ENCODE measurements at regions not wholly inside any gene's neighbourhood (a gene's known extent, or its start where the extent isn't known, plus 50 kb on each side); places are given as distances from the start of the nearest gene placed in this dataset.

- intact Hi-C loops (cut with DNase I) = no loop called here
- no peak for ATAC-seq
- Histone ChIP-seq H3K27ac (no peak overlapping the region), H3K9me3 (no peaks in the 10 kb centered on the region), H3K27me3 (no peaks in the 10 kb centered on the region), H3K4me1 (no peaks in the 10 kb centered on the region), H3K36me3 (no peaks in the 10 kb centered on the region), H3K4me3 (no peak overlapping the region)
- no peak for TF ChIP-seq CTCF (IDR thresholded peaks at IDR 0.05)
- no peak for DNase-seq
Observed at GRCh38 chr9:74304598-74304997, 192.5 kb upstream of the RORB start.

GRCh38 chr9:74309654-74310053 lies 187.5 kb upstream of the RORB start:
- intact Hi-C loops (cut with DNase I) = no loop called here
- DNase-seq = no peak
- no peaks in the 10 kb centered on the region for H3K9me3 ChIP-seq
- no peaks in the 10 kb centered on the region for H3K27me3 ChIP-seq
- no peak overlapping the region for H3K27ac ChIP-seq
- no peak for TF ChIP-seq CTCF (IDR thresholded peaks at IDR 0.05)
- no peak overlapping the region for H3K4me3 ChIP-seq
- no peaks in the 10 kb centered on the region for H3K36me3 ChIP-seq
- no peaks in the 10 kb centered on the region for H3K4me1 ChIP-seq
- no peak for ATAC-seq

GRCh38 chr9:74317235-74317634 lies 179.9 kb upstream of the RORB start:
- DNase-seq (no peak), ATAC-seq (no peak)
- H3K9me3 ChIP-seq = no peaks in the 10 kb centered on the region
- no peaks in the 10 kb centered on the region for H3K27me3 ChIP-seq
- intact Hi-C loops (cut with DNase I) = no loop called here
- TF ChIP-seq CTCF (IDR thresholded peaks at IDR 0.05) = no peak
- no peak overlapping the region for H3K27ac ChIP-seq
- no peaks in the 10 kb centered on the region for H3K36me3 ChIP-seq
- no peaks in the 10 kb centered on the region for H3K4me1 ChIP-seq
- H3K4me3 ChIP-seq = no peak overlapping the region

- no peak overlapping the region for H3K4me3 ChIP-seq
Observed at GRCh38 chr9:74321396-74321795, 175.7 kb upstream of the RORB start.

GRCh38 chr9:74322661-74323314 lies 174.3 kb upstream of the RORB start:
- no peak for DNase-seq
- Histone ChIP-seq H3K9me3 (no peaks in the 10 kb centered on the region), H3K27ac (no peak overlapping the region), H3K27me3 (no peaks in the 10 kb centered on the region), H3K4me1 (no peaks in the 10 kb centered on the region), H3K4me3 (no peak overlapping the region), H3K36me3 (no peaks in the 10 kb centered on the region)
- no peak for ATAC-seq
- intact Hi-C loops (cut with DNase I) = no loop called here
- no peak for TF ChIP-seq CTCF (IDR thresholded peaks at IDR 0.05)

More at GRCh38 chr9:74321396-74321795, 175.7 kb upstream of the RORB start:
- no peaks in the 10 kb centered on the region for H3K27me3 ChIP-seq
- DNase-seq (no peak), ATAC-seq (no peak)
- H3K27ac ChIP-seq = no peak overlapping the region
- TF ChIP-seq CTCF (IDR thresholded peaks at IDR 0.05) = no peak
- intact Hi-C loops (cut with DNase I) = no loop called here
- H3K9me3 ChIP-seq = no peaks in the 10 kb centered on the region
- no peaks in the 10 kb centered on the region for H3K36me3 ChIP-seq
- no peaks in the 10 kb centered on the region for H3K4me1 ChIP-seq
